HG03159 (cell line): ENCODE measurements at regions not wholly inside any gene's neighbourhood (a gene's known extent, or its start where the extent isn't known, plus 50 kb on each side); places are given as distances from the start of the nearest gene placed in this dataset.

Experiments
- ATAC-seq: cut with Tn5 transposase; IDR thresholded peaks from one replicate; pipeline ENCODE4 v1.9.1; 2021; ENCODE audit warnings: mild to moderate bottlenecking, moderate library complexity; ENCODE audit not compliant: unreplicated experiment

DNA sequence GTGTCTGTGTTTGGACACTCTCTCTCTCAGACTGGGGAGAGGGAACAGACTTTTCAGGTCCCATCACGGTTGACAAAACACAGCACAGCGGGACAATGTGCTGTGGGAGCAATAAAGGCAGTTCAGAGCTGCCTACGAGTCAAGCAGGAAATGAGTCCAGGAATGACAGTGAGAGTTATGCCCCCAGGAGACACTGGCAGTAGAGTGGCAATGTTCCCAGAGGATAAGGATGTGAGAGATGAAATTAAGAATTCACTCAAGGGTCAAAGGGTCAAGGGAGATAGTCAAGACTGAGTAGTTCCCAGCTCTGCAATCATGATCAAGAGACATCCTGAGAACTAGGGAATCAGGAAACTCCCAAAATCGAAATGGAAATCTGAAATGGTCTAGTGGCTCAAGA is 156.1 kb downstream of the LURAP1L start:
- no peak for ATAC-seq

- no peak for ATAC-seq
Measured at GRCh38 chr9:12933957-12934356, 159.1 kb downstream of the LURAP1L start.

GRCh38 chr9:12934545-12935272 is 159.9 kb downstream of the LURAP1L start:
- no peak for ATAC-seq

GRCh38 chr9:12935714-12936113 is 160.9 kb downstream of the LURAP1L start:
- ATAC-seq = no peak

DNA sequence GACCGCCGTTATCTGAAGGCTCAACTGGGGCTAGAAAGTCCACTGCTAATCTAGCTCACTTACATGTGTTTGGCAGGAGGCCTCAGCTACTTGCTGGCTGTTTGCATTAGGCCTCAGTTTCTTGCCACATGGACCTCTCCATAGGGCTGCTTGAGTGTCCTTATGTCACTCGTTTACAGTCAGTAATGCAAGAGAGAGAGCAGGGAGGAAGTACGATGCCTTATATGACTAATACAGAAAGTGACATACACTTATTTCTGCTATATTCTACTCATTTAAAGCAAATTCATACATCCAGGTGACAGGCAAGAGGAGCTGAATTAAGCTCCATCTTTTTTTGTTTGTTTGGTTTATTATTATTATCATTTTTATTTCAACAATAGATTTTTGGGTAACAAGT is 179.6 kb downstream of the LURAP1L start:
- no peak for ATAC-seq

GRCh38 chr9:12955510-12956163 is 180.8 kb downstream of the LURAP1L start:
- ATAC-seq = no peak

DNA sequence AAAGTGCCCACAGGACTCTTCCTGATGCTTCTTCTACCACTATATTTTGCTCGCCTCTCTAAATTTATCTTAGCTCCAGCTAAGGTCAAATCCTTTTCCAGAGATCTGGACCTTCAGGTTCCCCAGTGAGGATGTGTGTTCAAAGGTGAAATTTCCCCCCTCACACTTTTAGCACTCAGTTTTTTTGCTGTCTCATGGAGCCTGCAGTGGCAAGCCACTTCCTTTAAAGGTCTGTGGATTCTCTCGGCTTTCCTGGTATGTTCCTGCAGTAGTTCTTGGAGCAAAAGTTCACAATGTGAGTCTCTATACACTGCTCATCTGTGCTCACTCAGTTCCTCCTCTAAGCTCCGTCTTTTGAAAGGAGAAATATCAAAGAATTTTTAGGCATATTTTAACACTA is 181.4 kb downstream of the LURAP1L start:
- no peak for ATAC-seq

- ATAC-seq = no peak
Measured at GRCh38 chr9:12956805-12957204, 182.0 kb downstream of the LURAP1L start.

DNA sequence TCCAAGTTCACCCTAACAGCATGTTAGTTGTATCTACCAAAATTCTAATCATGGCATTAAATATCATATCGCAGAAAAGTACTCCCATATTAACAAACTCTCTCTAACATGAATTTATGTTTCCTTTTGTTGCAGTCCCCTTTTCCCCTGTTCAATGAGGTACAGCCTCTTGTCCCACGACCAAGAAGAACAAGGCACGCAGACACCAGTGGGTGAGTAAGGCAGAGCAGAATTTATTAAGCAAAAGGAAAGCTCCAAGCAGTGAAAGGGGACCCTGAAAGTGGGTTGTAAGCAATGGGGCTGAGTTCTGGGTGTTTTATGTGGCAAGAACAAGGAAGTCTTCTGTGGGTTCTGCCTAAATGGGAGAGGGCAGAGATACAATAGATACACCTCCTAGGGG is 183.5 kb downstream of the LURAP1L start:
- ATAC-seq = no peak

- no peak for ATAC-seq
Measured at GRCh38 chr9:12958708-12959107, 183.9 kb downstream of the LURAP1L start.

DNA sequence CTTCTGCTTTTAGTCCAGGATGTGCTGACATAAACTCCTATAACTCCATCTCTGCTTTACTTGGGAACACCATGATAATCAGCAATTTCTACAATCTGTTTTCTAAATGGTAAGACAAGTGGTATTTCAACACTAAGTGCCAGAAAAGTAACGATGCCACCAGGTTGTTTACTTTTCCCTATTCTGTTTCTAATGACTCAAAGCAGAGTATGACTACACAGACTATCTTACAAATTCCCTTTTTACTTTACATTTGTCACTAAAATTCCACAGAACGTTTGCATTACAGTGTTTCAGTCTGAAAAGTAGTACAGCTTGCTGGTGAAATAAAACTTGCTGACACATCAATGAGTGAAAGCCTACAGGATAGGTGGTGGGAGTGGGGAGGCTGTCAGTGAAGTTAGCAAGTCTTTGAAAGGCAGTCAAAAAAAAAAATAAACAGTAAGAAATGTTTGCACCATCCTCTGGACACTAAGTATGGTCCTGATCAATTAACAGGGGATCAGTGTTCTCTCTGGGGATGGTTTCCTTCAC is 186.5 kb downstream of the LURAP1L start:
- no peak for ATAC-seq

GRCh38 chr9:12963537-12963936 is 188.7 kb downstream of the LURAP1L start:
- no peak for ATAC-seq

DNA sequence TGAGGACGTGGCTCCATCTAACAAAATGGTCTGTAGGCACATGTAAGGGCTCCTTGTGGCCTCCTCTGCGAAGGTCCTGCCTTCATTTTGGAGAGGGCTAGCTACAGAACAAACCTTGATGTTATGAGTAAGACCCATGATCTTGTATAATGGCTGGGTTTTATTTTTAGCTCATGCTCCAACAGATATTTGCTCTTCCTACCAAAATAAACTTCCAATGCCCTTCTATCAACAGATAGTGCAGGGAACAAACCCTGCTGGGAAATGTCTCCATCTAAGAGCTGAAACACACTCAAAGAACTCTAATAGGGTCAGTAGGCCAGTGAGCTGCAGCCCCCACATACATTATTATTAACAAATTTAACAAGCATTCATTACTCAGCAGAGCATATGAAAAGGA is 189.5 kb downstream of the LURAP1L start:
- no peak for ATAC-seq

DNA sequence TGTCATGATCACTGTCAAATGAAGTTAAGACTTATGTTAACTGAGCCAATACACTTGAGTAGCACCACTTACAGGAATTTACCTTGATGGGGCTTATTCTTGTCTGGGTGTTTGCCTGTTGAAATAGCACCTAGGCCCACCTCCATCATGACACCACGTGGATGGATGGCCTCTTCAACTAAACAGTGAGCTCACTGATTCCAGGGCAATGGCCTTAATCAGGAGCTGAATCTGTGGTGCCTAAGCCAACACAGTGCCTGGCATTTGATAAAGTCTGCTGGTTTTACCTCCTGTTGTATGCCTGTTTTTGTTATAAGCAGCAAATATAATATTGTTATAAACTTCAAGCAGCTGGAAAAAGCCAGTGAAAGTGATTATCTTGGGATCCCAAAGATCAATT is 190.5 kb downstream of the LURAP1L start:
- no peak for ATAC-seq

DNA sequence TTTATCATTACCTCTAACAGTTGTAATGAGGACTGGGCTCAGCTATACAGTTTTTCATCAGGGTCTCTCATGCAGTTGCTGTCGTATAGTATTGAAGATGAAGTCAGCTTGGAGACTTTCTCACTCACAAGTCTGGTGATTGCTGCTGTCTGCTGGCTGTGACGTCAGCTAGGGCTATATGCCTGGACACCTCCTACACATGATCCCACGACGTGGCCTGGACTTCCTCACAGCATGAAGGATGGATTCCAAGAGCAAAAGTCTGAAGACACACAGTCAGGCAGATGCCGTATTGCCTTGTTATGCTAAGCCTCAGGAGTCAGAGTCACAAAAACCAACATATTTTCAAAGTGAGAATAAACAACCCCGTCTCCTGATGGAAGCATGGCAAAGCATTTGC is 193.3 kb downstream of the LURAP1L start:
- ATAC-seq = no peak

DNA sequence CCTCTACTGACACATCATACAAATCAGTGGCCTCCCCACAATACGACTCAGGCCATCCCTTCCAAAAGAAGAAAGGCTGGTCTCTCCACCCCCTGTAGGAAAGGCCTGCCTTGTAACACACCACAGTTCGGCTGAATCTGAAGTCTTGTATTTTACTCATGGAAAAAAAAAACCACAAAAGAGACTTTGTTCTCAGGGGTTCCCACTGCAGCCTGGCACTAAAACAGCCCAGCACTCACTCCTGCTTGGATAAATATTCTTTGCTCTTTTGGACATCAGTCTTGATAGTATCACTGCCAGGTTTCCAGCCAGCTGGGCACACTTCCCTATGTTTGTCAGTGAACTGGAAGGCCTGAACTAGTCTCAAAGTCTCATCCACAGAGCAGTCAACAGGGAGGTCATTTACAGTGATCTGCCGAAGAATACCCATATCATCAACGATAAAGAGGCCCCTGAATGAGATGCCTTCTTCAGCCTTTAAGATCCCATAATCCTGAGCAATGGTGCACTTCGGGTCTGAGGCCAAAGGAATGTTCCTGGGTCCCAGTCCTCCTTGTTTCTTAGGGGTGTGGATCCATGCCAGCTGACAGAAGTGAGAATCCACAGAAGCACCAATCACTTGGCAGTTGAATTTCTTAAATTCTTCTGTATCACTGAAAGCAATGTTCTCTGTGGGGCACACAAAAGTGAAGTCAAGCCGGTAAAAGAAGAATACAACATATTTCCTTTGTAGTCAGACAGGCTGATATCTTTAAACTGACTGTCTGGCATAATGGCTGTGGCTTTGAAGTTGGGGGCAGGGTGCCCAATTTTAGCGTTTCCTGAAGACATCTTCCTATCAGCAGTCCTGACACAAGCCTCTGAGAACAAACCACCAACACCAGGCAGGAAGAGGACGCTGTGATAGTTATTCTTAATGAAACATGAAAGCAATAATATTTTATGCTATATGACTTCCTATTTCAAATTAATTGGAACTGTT is 198.1 kb downstream of the LURAP1L start:
- ATAC-seq = no peak

DNA sequence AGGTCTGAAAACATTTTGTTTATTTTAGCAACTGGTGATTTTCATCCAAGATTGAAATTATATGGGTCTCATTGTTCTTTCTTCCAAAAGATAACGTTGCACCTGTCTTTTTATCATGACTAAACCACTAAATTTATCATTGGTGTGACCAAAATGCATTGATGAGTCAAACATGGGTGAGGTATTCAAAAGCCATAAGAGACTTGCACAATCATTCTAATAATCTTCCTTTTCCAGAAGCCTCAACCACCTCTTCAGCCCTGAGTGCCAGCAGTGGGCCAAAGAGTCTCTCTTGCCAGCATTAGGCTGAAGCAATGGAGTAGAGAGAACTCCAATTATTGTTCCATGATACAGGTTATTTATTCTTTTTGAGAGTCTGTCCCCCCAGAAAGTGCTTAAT is 198.9 kb downstream of the LURAP1L start:
- ATAC-seq = no peak

GRCh38 chr9:12974671-12975070 is 199.9 kb downstream of the LURAP1L start:
- no peak for ATAC-seq

- ATAC-seq = no peak
Measured at GRCh38 chr9:12975496-12975895, 200.7 kb downstream of the LURAP1L start.

DNA sequence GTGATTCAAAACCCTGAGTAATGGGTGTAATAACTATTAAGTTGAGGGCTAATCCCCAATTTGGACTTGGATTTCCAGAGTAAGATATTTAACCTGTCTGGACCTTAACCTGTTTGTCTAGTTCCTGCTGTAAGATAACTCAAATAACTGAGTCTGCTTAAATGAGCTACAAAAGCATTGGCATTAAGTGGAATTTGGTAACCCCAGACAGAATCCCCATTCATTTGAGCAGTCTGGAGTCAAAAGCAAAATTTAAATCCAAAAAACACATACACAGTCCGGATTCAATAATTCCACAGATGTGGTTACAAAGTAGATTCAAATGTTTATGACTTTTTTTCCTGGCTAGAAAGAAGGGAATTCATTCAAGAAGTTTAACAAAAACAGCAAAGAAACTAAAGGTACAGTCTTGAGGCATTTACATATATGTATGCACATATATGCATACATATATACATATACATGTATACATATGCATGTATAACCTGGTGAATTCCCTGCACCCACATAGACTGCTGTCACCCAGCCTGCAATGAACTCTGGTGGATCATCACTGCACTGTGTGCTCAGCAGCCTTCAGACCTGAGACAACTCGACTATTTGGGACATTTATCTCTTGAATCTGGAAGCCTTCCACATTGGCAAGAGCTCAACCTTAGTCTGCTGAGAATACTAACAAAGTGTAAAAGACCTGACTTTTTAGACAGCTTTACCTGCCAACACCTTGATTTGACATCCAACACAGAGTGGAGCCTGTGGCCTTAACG is 205.4 kb downstream of the LURAP1L start:
- no peak for ATAC-seq

DNA sequence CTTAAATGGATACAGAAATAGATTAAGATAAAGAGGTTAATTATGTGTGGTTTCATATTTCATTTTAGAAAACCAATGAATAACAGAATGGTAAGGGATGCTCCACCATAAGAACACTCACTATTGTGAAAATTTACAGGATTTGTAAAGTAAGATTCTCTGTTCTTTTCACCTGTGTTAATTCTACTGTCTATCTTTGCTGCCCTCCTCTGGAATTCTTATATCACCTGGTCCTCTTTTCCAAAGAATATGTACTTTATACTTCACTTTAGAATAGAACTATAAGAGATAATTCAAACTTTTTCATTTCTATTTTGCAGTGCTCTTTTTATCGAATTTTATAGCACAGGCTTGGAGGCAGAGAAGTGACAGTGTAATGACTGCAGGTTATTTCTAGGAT is 213.4 kb downstream of the LURAP1L start:
- ATAC-seq = no peak
